HepG2 (cell line): ENCODE measurements at regions not wholly inside any gene's neighbourhood (a gene's known extent, or its start where the extent isn't known, plus 50 kb on each side); places are given as distances from the start of the nearest gene placed in this dataset.

Experiments used
- KLF12 ChIP-seq: sonication (generic); formaldehyde crosslinking; IDR thresholded peaks from 2 replicates; pipeline ENCODE4 v1.4.0; 2020; ENCODE audit warnings: missing genetic modification reagents, borderline replicate concordance
- NFE2L1 ChIP-seq: sonication (generic); formaldehyde crosslinking; IDR thresholded peaks from 2 replicates; pipeline ENCODE4 v1.4.0; 2020; ENCODE audit warnings: missing genetic modification reagents, mild to moderate bottlenecking, borderline replicate concordance
- NONO ChIP-seq, 2 experiments: fragments of 450-650 bp in 1 of 2; sonication (generic) in 1 of 2; formaldehyde crosslinking in 1 of 2; IDR thresholded peaks in 1 of 2; conservative IDR thresholded peaks in 1 of 2; 2 replicates each; pipeline versions ENCODE4 v1.6.1 to v1.8.0; 2017 to 2022; ENCODE audit warnings: mild to moderate bottlenecking in 1 of 2, missing genetic modification reagents in 1 of 2, moderate library complexity in 1 of 2
- NR3C1 ChIP-seq: sonication (generic); formaldehyde crosslinking; IDR thresholded peaks from 2 replicates; pipeline ENCODE4 v1.4.0; 2020; ENCODE audit warnings: missing genetic modification reagents
- PHF8 ChIP-seq: sonication (generic); formaldehyde crosslinking; IDR thresholded peaks from 2 replicates; pipeline ENCODE4 v1.5.0; 2020; ENCODE audit warnings: missing genetic modification reagents
- TARDBP ChIP-seq: sonication (generic); formaldehyde crosslinking; IDR thresholded peaks from 2 replicates; pipeline ENCODE4 v1.8.0; 2022; ENCODE audit warnings: mild to moderate bottlenecking, missing genetic modification reagents
- ZNF563 ChIP-seq: sonication (generic); formaldehyde crosslinking; IDR thresholded peaks from 2 replicates; pipeline ENCODE4 v1.8.0; 2022; ENCODE audit warnings: mild to moderate bottlenecking, moderate library complexity, missing genetic modification reagents
- TF ChIP-seq, protein P1 (sequence below): sonication (generic); formaldehyde crosslinking; IDR thresholded peaks from 2 replicates; pipeline ENCODE4 v1.5.0; 2020; ENCODE audit warnings: mild to moderate bottlenecking, missing genetic modification reagents, moderate library complexity
- TF ChIP-seq, protein P2 (sequence below), 2 experiments: IDR thresholded peaks; 2 replicates each; pipeline ENCODE4 v1.6.1; 2011 to 2012; ENCODE audit warnings: low read length in 2 of 2, borderline replicate concordance in 1 of 2, low read depth in 1 of 2, mild to moderate bottlenecking in 1 of 2, moderate library complexity in 1 of 2

DNA sequence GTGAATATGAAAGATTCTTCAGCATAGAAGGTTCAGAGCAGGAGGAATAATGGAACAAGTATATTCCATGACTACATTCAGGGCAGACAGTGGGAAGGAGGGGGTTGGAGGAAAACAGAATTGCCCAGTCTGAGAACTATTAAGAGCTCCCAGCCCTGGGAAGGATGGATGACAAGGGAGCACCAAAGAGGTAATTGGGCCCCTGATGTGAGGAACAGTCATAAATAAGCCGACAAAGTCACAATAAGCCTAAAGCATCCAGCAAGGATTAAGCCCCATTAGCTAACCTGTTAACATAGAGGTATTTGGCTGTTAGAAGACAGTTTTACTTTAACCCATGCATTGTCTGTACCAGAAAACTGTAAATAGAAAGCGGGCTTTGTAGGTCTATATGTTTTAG lies 348.7 kb upstream of the SEMA6A start:
- TF ChIP-seq NFE2L1: no peak
- no peak for TF ChIP-seq TARDBP (CRISPR knock-in tag)
- no peak for TF ChIP-seq NR3C1 (CRISPR knock-in tag)
- TF ChIP-seq, protein P1, sequence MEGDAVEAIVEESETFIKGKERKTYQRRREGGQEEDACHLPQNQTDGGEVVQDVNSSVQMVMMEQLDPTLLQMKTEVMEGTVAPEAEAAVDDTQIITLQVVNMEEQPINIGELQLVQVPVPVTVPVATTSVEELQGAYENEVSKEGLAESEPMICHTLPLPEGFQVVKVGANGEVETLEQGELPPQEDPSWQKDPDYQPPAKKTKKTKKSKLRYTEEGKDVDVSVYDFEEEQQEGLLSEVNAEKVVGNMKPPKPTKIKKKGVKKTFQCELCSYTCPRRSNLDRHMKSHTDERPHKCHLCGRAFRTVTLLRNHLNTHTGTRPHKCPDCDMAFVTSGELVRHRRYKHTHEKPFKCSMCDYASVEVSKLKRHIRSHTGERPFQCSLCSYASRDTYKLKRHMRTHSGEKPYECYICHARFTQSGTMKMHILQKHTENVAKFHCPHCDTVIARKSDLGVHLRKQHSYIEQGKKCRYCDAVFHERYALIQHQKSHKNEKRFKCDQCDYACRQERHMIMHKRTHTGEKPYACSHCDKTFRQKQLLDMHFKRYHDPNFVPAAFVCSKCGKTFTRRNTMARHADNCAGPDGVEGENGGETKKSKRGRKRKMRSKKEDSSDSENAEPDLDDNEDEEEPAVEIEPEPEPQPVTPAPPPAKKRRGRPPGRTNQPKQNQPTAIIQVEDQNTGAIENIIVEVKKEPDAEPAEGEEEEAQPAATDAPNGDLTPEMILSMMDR (CRISPR knock-in tag): no peak
- TF ChIP-seq ZNF563: no peak
- TF ChIP-seq, protein P2, sequence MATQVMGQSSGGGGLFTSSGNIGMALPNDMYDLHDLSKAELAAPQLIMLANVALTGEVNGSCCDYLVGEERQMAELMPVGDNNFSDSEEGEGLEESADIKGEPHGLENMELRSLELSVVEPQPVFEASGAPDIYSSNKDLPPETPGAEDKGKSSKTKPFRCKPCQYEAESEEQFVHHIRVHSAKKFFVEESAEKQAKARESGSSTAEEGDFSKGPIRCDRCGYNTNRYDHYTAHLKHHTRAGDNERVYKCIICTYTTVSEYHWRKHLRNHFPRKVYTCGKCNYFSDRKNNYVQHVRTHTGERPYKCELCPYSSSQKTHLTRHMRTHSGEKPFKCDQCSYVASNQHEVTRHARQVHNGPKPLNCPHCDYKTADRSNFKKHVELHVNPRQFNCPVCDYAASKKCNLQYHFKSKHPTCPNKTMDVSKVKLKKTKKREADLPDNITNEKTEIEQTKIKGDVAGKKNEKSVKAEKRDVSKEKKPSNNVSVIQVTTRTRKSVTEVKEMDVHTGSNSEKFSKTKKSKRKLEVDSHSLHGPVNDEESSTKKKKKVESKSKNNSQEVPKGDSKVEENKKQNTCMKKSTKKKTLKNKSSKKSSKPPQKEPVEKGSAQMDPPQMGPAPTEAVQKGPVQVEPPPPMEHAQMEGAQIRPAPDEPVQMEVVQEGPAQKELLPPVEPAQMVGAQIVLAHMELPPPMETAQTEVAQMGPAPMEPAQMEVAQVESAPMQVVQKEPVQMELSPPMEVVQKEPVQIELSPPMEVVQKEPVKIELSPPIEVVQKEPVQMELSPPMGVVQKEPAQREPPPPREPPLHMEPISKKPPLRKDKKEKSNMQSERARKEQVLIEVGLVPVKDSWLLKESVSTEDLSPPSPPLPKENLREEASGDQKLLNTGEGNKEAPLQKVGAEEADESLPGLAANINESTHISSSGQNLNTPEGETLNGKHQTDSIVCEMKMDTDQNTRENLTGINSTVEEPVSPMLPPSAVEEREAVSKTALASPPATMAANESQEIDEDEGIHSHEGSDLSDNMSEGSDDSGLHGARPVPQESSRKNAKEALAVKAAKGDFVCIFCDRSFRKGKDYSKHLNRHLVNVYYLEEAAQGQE (IDR thresholded peaks at IDR 0.05; ENCODE audit: borderline replicate concordance in 1 of 2, low read depth in 1 of 2, low read length in 2 of 2): no peak
- no peak for TF ChIP-seq PHF8 (CRISPR knock-in tag)
- no peak for TF ChIP-seq KLF12 (CRISPR knock-in tag)
- no peak for TF ChIP-seq NONO (IDR thresholded peaks at IDR 0.05)
- TF ChIP-seq NONO (CRISPR knock-in tag; conservative IDR thresholded peaks at IDR 0.05): no peak
